GM21381 (cell line): ENCODE measurements at regions not wholly inside any gene's neighbourhood (a gene's known extent, or its start where the extent isn't known, plus 50 kb on each side); places are given as distances from the start of the nearest gene placed in this dataset.

Experiments used
- ATAC-seq: cut with Tn5 transposase; IDR thresholded peaks from one replicate; pipeline ENCODE4 v1.9.1; 2021; ENCODE audit warnings: mild to moderate bottlenecking, moderate library complexity; ENCODE audit not compliant: unreplicated experiment

DNA sequence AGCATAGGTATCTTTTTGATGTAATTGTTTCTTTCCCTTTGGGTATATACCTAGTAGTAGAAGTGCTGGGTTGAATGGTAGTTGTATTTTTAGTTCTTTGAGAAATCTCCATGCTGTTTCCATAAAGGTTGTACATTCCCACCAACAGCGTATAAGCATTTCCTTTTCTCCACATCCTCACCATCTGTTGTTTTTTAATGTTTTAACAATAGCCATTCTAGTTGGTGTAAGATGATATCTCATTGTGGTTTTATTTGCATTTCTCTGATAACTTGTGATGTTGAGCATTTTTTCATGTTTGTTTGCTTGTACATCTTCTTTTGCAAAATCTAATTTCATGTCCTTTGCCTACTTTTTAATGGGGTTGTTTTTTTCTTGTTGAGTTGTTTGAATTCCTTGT is 80.0 kb upstream of the TMC3 start:
- ATAC-seq, result no peak

DNA sequence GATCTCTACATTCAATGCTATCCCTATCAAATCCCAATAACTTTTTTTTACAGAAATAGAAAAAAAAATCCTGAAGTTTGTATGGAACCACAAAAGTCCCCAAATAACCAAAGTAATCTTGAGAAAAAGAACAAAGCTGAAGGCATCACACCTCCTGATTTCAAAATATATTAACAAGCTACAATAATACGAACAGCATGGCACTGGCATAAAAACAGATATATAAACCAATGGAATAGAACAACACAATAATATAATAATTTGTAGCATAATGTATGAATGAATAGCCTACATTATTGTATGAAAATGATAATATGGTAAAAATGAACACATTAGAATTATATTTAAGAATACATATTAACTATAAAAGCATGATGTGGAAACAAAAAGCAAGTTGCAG is 76.7 kb upstream of the TMC3 start:
- no peak for ATAC-seq

GRCh38 chr15:81449836-81450474 is 75.9 kb upstream of the TMC3 start:
- ATAC-seq, result no peak

- ATAC-seq, result no peak
Observed at GRCh38 chr15:81443040-81443820, 69.2 kb upstream of the TMC3 start.

DNA sequence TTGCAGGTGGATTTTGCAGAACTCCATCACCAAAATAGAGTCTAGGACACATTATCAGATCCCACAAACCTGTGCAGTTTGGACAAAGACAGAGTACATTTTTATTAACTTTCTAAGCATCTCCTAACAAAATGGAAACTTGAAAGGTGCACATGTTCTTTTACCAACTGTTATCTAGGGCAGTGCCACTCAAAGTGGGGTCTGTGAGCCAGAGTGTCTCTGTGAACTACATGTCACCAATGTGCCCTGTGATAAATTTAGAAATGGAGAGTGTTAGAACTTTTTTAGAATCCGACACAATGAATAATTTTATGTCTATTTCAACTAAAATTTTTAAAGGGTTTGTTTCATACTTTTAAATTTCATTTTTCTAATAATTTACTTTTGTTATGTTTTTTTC is 68.4 kb upstream of the TMC3 start:
- no peak for ATAC-seq

- no peak for ATAC-seq
Observed at GRCh38 chr15:81434851-81435250, 60.8 kb upstream of the TMC3 start.

GRCh38 chr15:81433462-81433861 is 59.4 kb upstream of the TMC3 start:
- ATAC-seq, result no peak

- ATAC-seq, result no peak
Observed at GRCh38 chr15:81432179-81432578, 58.2 kb upstream of the TMC3 start.

GRCh38 chr15:81427176-81427575 is 53.2 kb upstream of the TMC3 start:
- no peak for ATAC-seq

DNA sequence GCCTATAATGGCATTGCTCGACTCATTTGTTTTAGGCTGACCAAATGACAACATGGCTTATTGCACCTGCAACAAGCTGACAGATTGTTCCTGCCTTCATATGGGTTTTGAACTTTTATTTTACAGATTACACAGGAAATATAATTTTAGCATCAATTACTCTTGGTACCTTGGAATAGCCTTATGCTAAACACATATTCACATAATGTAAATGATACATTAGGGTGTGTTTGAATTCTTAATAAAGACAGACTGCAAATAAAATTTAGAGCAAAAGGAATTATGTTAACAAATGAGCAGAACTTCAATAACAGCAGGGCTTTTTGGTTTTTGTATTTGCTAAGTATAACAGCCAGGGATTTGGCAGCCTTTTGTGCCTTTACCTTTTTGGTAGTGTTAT is 51.9 kb upstream of the TMC3 start:
- no peak for ATAC-seq
